NOMO-1 treated with dmso at 0.1 percent for 144 hours (cell line): ENCODE measurements at regions not wholly inside any gene's neighbourhood (a gene's known extent, or its start where the extent isn't known, plus 50 kb on each side); places are given as distances from the start of the nearest gene placed in this dataset.

Experiments used
- DNase-seq: peaks from one replicate; lab custom pipeline; 2025; ENCODE audit not compliant: unreplicated experiment; lab: John Stamatoyannopoulos, UW

- DNase-seq = no peak
These were observed 389.5 kb downstream of the KIF4B start for GRCh38 chr5:155402927-155403640.

GRCh38 chr5:155406815-155407214, 393.3 kb downstream of the KIF4B start:
- no peak for DNase-seq

- no peak for DNase-seq
These were observed 394.9 kb downstream of the KIF4B start for GRCh38 chr5:155408465-155408864.

- no peak for DNase-seq
These were observed 403.2 kb downstream of the KIF4B start for GRCh38 chr5:155416765-155417164.

- no peak for DNase-seq
These were observed 405.5 kb downstream of the KIF4B start for GRCh38 chr5:155418960-155419579.

- DNase-seq = no peak
These were observed 416.6 kb downstream of the KIF4B start for GRCh38 chr5:155430192-155430591.

- DNase-seq = no peak
These were observed 420.7 kb downstream of the KIF4B start for GRCh38 chr5:155434267-155434666.

GRCh38 chr5:155434681-155435080, 421.1 kb downstream of the KIF4B start:
- DNase-seq = peak; percentile 52

- no peak for DNase-seq
These were observed 428.3 kb downstream of the KIF4B start for GRCh38 chr5:155441849-155442248.

GRCh38 chr5:155451106-155451505, 437.6 kb downstream of the KIF4B start:
- DNase-seq = no peak

GRCh38 chr5:155455791-155456514, 442.4 kb downstream of the KIF4B start:
- DNase-seq = no peak

- no peak for DNase-seq
These were observed 446.4 kb downstream of the KIF4B start for GRCh38 chr5:155459889-155460500.

GRCh38 chr5:155460501-155460931, 447.0 kb downstream of the KIF4B start:
- no peak for DNase-seq

- no peak for DNase-seq
These were observed 447.7 kb downstream of the KIF4B start for GRCh38 chr5:155461304-155461703.

GRCh38 chr5:155466851-155467250, 453.3 kb downstream of the KIF4B start:
- no peak for DNase-seq

- DNase-seq = no peak
These were observed 457.5 kb downstream of the KIF4B start for GRCh38 chr5:155471027-155471426.

- no peak for DNase-seq
These were observed 459.2 kb downstream of the KIF4B start for GRCh38 chr5:155472780-155473179.

GRCh38 chr5:155475318-155475717, 461.8 kb downstream of the KIF4B start:
- DNase-seq = no peak

GRCh38 chr5:155480731-155481131, 467.2 kb downstream of the KIF4B start:
- DNase-seq = no peak

GRCh38 chr5:155481182-155481581, 467.6 kb downstream of the KIF4B start:
- no peak for DNase-seq

GRCh38 chr5:155482428-155482827, 468.9 kb downstream of the KIF4B start:
- no peak for DNase-seq

- DNase-seq = no peak
These were observed 471.8 kb downstream of the KIF4B start for GRCh38 chr5:155485386-155485785.
